ENCODE measurements at regions not wholly inside any gene's neighbourhood (a gene's known extent, or its start where the extent isn't known, plus 50 kb on each side); places are given as distances from the start of the nearest gene placed in this dataset.

- no peak for DNase-seq (ENCODE audit: low spot score in 2 of 2)
- Histone ChIP-seq H3K27ac (no peak overlapping the region), H3K9me3 (no peaks in the 10 kb centered on the region), H3K27me3 (no peaks in the 10 kb centered on the region), H3K4me1 (no peaks in the 10 kb centered on the region), H3K4me3 (peak overlapping the region in 1 of 2 donors; percentile 13), H3K36me3 (no peaks in the 10 kb centered on the region)
- intact Hi-C loops (cut with DNase I), result no loop called here
- no peak for TF ChIP-seq CTCF (IDR thresholded peaks at IDR 0.05)
Measured at GRCh38 chr6:81820422-81820821, 67.9 kb upstream of the TENT5A start.

GRCh38 chr6:81819767-81820166 is 67.3 kb upstream of the TENT5A start:
- DNase-seq (ENCODE audit: low spot score in 2 of 2), result no peak
- H3K4me3 ChIP-seq, result no peak overlapping the region
- intact Hi-C loops (cut with DNase I), result no loop called here
- no peaks in the 10 kb centered on the region for H3K27me3 ChIP-seq
- no peaks in the 10 kb centered on the region for H3K9me3 ChIP-seq
- H3K4me1 ChIP-seq, result no peaks in the 10 kb centered on the region
- no peak for TF ChIP-seq CTCF (IDR thresholded peaks at IDR 0.05)
- H3K27ac ChIP-seq, result no peak overlapping the region
- no peaks in the 10 kb centered on the region for H3K36me3 ChIP-seq

GRCh38 chr6:81818901-81819361 is 66.5 kb upstream of the TENT5A start:
- Histone ChIP-seq H3K36me3 (no peaks in the 10 kb centered on the region), H3K4me3 (no peak overlapping the region), H3K4me1 (no peaks in the 10 kb centered on the region), H3K27ac (no peak overlapping the region), H3K27me3 (no peaks in the 10 kb centered on the region), H3K9me3 (no peaks in the 10 kb centered on the region)
- no peak for TF ChIP-seq CTCF (IDR thresholded peaks at IDR 0.05)
- no peak for DNase-seq (ENCODE audit: low spot score in 2 of 2)
- intact Hi-C loops (cut with DNase I), result no loop called here

GRCh38 chr6:81816380-81816779 is 63.9 kb upstream of the TENT5A start:
- Histone ChIP-seq H3K9me3 (no peaks in the 10 kb centered on the region), H3K27me3 (no peaks in the 10 kb centered on the region), H3K4me3 (no peak overlapping the region), H3K27ac (no peak overlapping the region), H3K4me1 (no peaks in the 10 kb centered on the region), H3K36me3 (no peaks in the 10 kb centered on the region)
- TF ChIP-seq CTCF (IDR thresholded peaks at IDR 0.05), result no peak
- no peak for DNase-seq (ENCODE audit: low spot score in 2 of 2)
- intact Hi-C loops (cut with DNase I), result no loop called here

- no peaks in the 10 kb centered on the region for H3K9me3 ChIP-seq
- peaks cover 0 to 5% of the 10 kb centered on the region in 2 donors for H3K4me1 ChIP-seq
- no peak for DNase-seq (ENCODE audit: low spot score in 2 of 2)
- H3K36me3 ChIP-seq, result no peaks in the 10 kb centered on the region
- H3K4me3 ChIP-seq, result no peak overlapping the region
- TF ChIP-seq CTCF (IDR thresholded peaks at IDR 0.05), result no peak
- H3K27ac ChIP-seq, result no peak overlapping the region
- intact Hi-C loops (cut with DNase I), result no loop called here
- H3K27me3 ChIP-seq, result no peaks in the 10 kb centered on the region
Measured at GRCh38 chr6:81814370-81815076, 62.0 kb upstream of the TENT5A start.
